Heart right ventricle (tissue), 16 donors: ENCODE measurements at regions not wholly inside any gene's neighbourhood (a gene's known extent, or its start where the extent isn't known, plus 50 kb on each side); places are given as distances from the start of the nearest gene placed in this dataset.

ENCODE experiments used
- ATAC-seq, 8 donors: fragments of 200-7000 bp; cut with Tn5 transposase; one replicate each; pipeline ENCODE4 v1.9.1; 2020; ENCODE audit warnings: mild to moderate bottlenecking in 8 of 8, moderate library complexity in 8 of 8, moderate number of reproducible peaks in 1 of 8
- DNase-seq, 2 donors: peaks; one replicate each; pipeline ENCODE4 v3.0.0-alpha.2; 2020
- H3K27ac ChIP-seq, 10 donors: fragments of 200-600 bp; sonication (generic) in 2 of 10; one replicate each; pipeline versions ENCODE4 v1.5.0 to v1.8.0; 2020 to 2022; ENCODE audit warnings: mild to moderate bottlenecking in 3 of 10
- H3K27me3 ChIP-seq, 7 donors: fragments of 200-600 bp; one replicate each; pipeline ENCODE4 v1.8.0; 2021 to 2022; ENCODE audit warnings: mild to moderate bottlenecking in 2 of 7
- H3K36me3 ChIP-seq, 9 donors: fragments of 200-600 bp; sonication (generic) in 1 of 9; one replicate each; pipeline versions ENCODE4 v1.5.0 to v1.8.0; 2020 to 2022; ENCODE audit warnings: mild to moderate bottlenecking in 2 of 9
- H3K4me1 ChIP-seq, 9 donors: fragments of 200-600 bp; sonication (generic) in 1 of 9; one replicate each; pipeline versions ENCODE4 v1.5.0 to v1.8.0; 2020 to 2022; ENCODE audit warnings: mild to moderate bottlenecking in 4 of 9
- H3K4me3 ChIP-seq, 10 donors: fragments of 200-600 bp; sonication (generic) in 2 of 10; one replicate each; pipeline versions ENCODE4 v1.5.0 to v1.8.0; 2020 to 2022; ENCODE audit warnings: mild to moderate bottlenecking in 7 of 10, moderate library complexity in 2 of 10
- H3K9me3 ChIP-seq, 11 donors: fragments of 200-600 bp in 10 of 11; sonication (generic) in 2 of 11; one replicate each; pipeline versions ENCODE4 v1.5.0 to v1.8.0; 2013 to 2022; ENCODE audit warnings: mild to moderate bottlenecking in 2 of 11, control low read depth in 1 of 11, moderate library complexity in 1 of 11
- CTCF ChIP-seq, 9 donors: fragments of 200-600 bp; sonication (generic) in 2 of 9; IDR thresholded peaks; one replicate each; pipeline versions ENCODE4 v1.5.0 to v1.8.0; 2021 to 2022; ENCODE audit warnings: antibody characterized with exemption in 9 of 9, mild to moderate bottlenecking in 5 of 9, moderate library complexity in 1 of 9
- WGBS, 2 donors: extraction: QIAGEN DNeasy Blood & Tissue Kit; methylation state at CpG; one replicate each; pipeline ENCODE4 v1.1.7; 2013; ENCODE audit warnings: inconsistent platforms in 1 of 2; 5-methylcytosine and 5-hydroxymethylcytosine counted together
- intact Hi-C, 10 donors: fragments of 100-400 bp; cut with DNase I; formaldehyde crosslinking; loops; one replicate each; pipeline versions ENCODE4 v1.11.1 to v1.14.2; 2022
- donor health status: Arrhythmogenic right ventricular cardiomyopathy.
- donor health status: ischemic (EF 13 %, LVEDD 7.1; RV severe dilation, severe dysfunction).
- donor health status: healthy with polysubstance abuse.
- donor health status: DM: no; HTN: yes; CAD: no.
- donor health status: DM: no; HTN: no; CAD: no.
- donor health status: ischemic (EF 25% LVEDD 6.9; RV normal size, moderate dysfunction).
- donor health status: ischemic (EF 25% LVEDD 5.7; RV mildly dilated, moderate dysfunction).
- donor health status: healthy.
- donor health status: DM: yes; HTN: yes; CAD: no.
- donor health status: Ischemic cardiomyopathy.
- donor health status: ischemic (EF 35%, LVEDD 5.7; RV mildly dilated, moderate dysfunction).
- donor health status: nonischemic (EF 11% LVEDD 7.7; RV severe dilation, severe dysfunction).
- donor health status: DM: yes; HTN: yes; CAD: no.
- donor health status: PGD.
- donor health status: ischemic (EF 29% LVEDD 5.4; RV normal size, mild dysfunction).
- donor health status: nonischemic (EF 23%, LVEDD 6.1; RV moderate dilation, normal function).

- no peak for DNase-seq
- Histone ChIP-seq H3K4me3 (no peak overlapping the region), H3K27me3 (no peaks in the 10 kb centered on the region), H3K9me3 (no peaks in the 10 kb centered on the region), H3K4me1 (no peaks in the 10 kb centered on the region), H3K36me3 (no peaks in the 10 kb centered on the region), H3K27ac (no peak overlapping the region)
- no peak for ATAC-seq
- intact Hi-C loops = no loop called here
- TF ChIP-seq CTCF (IDR thresholded peaks at IDR 0.05) = no peak
- 61 to 62% methylated on average over 3 of the region's 3 CpGs for WGBS, 2 donors
Measured at GRCh38 chr3:18591120-18591519, 166.0 kb upstream of the SATB1 start.

- no peak for TF ChIP-seq CTCF (IDR thresholded peaks at IDR 0.05)
- no peak for ATAC-seq
- WGBS, 2 donors = 84 to 89% methylated on average over 2 of the region's 2 CpGs
- Histone ChIP-seq H3K36me3 (no peaks in the 10 kb centered on the region), H3K4me1 (no peaks in the 10 kb centered on the region), H3K27ac (no peak overlapping the region), H3K9me3 (peaks cover 0 to 14% (median 0%) of the 10 kb centered on the region in 11 donors), H3K27me3 (no peaks in the 10 kb centered on the region), H3K4me3 (no peak overlapping the region)
- no peak for DNase-seq
- intact Hi-C loops = no loop called here
Measured at GRCh38 chr3:18586076-18586475, 160.9 kb upstream of the SATB1 start.

- no peak for TF ChIP-seq CTCF (IDR thresholded peaks at IDR 0.05)
- DNase-seq (no peak), ATAC-seq (no peak)
- Histone ChIP-seq H3K9me3 (peaks cover 0 to 14% (median 0%) of the 10 kb centered on the region in 11 donors), H3K27me3 (no peaks in the 10 kb centered on the region), H3K4me1 (no peaks in the 10 kb centered on the region), H3K27ac (no peak overlapping the region), H3K36me3 (no peaks in the 10 kb centered on the region), H3K4me3 (no peak overlapping the region)
- intact Hi-C loops = no loop called here
- 82 to 90% methylated on average over 1 of the region's 1 CpG for WGBS, 2 donors
Measured at GRCh38 chr3:18585004-18585968, 160.1 kb upstream of the SATB1 start.

- Histone ChIP-seq H3K4me1 (no peaks in the 10 kb centered on the region), H3K9me3 (peaks cover 0 to 14% (median 0%) of the 10 kb centered on the region in 11 donors), H3K36me3 (no peaks in the 10 kb centered on the region), H3K27me3 (no peaks in the 10 kb centered on the region), H3K27ac (no peak overlapping the region), H3K4me3 (no peak overlapping the region)
- intact Hi-C loops = no loop called here
- 39 to 59% methylated on average over 2 of the region's 2 CpGs for WGBS, 2 donors
- TF ChIP-seq CTCF (IDR thresholded peaks at IDR 0.05) = no peak
- DNase-seq = no peak
- no peak for ATAC-seq
Measured at GRCh38 chr3:18580268-18580667, 155.1 kb upstream of the SATB1 start.
